ENCODE measurements at regions not wholly inside any gene's neighbourhood (a gene's known extent, or its start where the extent isn't known, plus 50 kb on each side); places are given as distances from the start of the nearest gene placed in this dataset.

GRCh38 chr7:17521437-17521836, 223.0 kb downstream of the AHR start:
- Histone ChIP-seq H3K4me2 (0 out of 2 replicates have a peak overlapping the region, but pooled peaks have one; percentile 0), H3K4me1 (replicated peaks; ENCODE audit: insufficient read depth) (peaks cover 12% of the 10 kb centered on the region), H3F3A (ENCODE audit: insufficient read depth, low read depth) (peaks cover 12% of the 10 kb centered on the region; the same call in 1 of the 2 replicates), H3K27ac (0 out of 2 replicates have a peak overlapping the region, but pooled peaks have one; percentile 14), H3K79me2 (ENCODE audit: low read depth) (no peaks in the 10 kb centered on the region), H3K36me3 (ENCODE audit: low read depth) (no peaks in the 10 kb centered on the region), H3K9me3 (ENCODE audit: insufficient read depth, low read depth) (no peaks in the 10 kb centered on the region; the same call in 1 of the 2 replicates), H4K20me1 (ENCODE audit: insufficient read depth) (no peaks in the 10 kb centered on the region), H3K4me3 (no peak overlapping the region), H2AFZ (no peak overlapping the region), H3K9me2 (ENCODE audit: insufficient read depth) (no peaks in the 10 kb centered on the region), H3K27me3 (ENCODE audit: insufficient read depth, low read depth) (no peaks in the 10 kb centered on the region)
- BruUV-seq (replicated peaks) = no TSS peak
- ChIA-PET CTCF (interaction anchor here (0.6 kb wide), 1 partner anchor 97 kb away, joined by 3 read pairs; no protein-coding TSS in a partner anchor), POLR2A (ENCODE audit: unreplicated experiment) (no interaction called here)
- intact Hi-C loops (cut with micrococcal nuclease; ENCODE audit: unreplicated experiment) = loop anchor here (5.0 to 10.0 kb wide), 3 partner anchors 114 to 487 kb away; no protein-coding TSS in a partner anchor
- TF ChIP-seq CTCF (conservative IDR thresholded peaks at IDR 0.05) = no peak
- TF ChIP-seq EZH2 (IDR thresholded peaks at IDR 0.05; ENCODE audit: low read depth) = no peak
- no peak for DNase-seq

GRCh38 chr7:17523813-17524739, 225.6 kb downstream of the AHR start:
- H3K9me3 ChIP-seq (ENCODE audit: insufficient read depth, low read depth) = no peaks in the 10 kb centered on the region; the same call in 1 of the 2 replicates
- H3K4me2 ChIP-seq = 0 out of 2 replicates have a peak overlapping the region, but pooled peaks have one; percentile 1
- no peaks in the 10 kb centered on the region for H3K9me2 ChIP-seq (ENCODE audit: insufficient read depth)
- H3K27ac ChIP-seq = peak overlapping the region; percentile 24
- H4K20me1 ChIP-seq (ENCODE audit: insufficient read depth) = no peaks in the 10 kb centered on the region
- no peak overlapping the region for H3K4me3 ChIP-seq
- H3K4me1 ChIP-seq (replicated peaks; ENCODE audit: insufficient read depth) = peaks cover 12% of the 10 kb centered on the region
- no peaks in the 10 kb centered on the region for H3K36me3 ChIP-seq (ENCODE audit: low read depth)
- POLR2A ChIA-PET (ENCODE audit: unreplicated experiment) = interaction anchor here (0.6 kb wide), 1 partner anchor 96 kb away, joined by 5 read pairs; no protein-coding TSS in a partner anchor
- no peaks in the 10 kb centered on the region for H3K27me3 ChIP-seq (ENCODE audit: insufficient read depth, low read depth)
- H3F3A ChIP-seq (ENCODE audit: insufficient read depth, low read depth) = peaks cover 12% of the 10 kb centered on the region; the same call in 1 of the 2 replicates
- BruUV-seq (replicated peaks) = no TSS peak
- intact Hi-C loops (cut with micrococcal nuclease; ENCODE audit: unreplicated experiment) = loop anchor here (2.0 to 10.0 kb wide), 4 partner anchors 117 to 489 kb away; no protein-coding TSS in a partner anchor
- no peak for TF ChIP-seq CTCF (conservative IDR thresholded peaks at IDR 0.05)
- TF ChIP-seq EZH2 (IDR thresholded peaks at IDR 0.05; ENCODE audit: low read depth) = no peak
- CTCF ChIA-PET = no interaction called here
- no peaks in the 10 kb centered on the region for H3K79me2 ChIP-seq (ENCODE audit: low read depth)
- DNase-seq = peak; percentile 64 to 94
- H2AFZ ChIP-seq = peak overlapping the region; percentile 2; the same call in 1 of the 2 replicates

- H3K4me2 ChIP-seq = 0 out of 2 replicates have a peak overlapping the region, but pooled peaks have one; percentile 1
- DNase-seq = no peak
- no TSS peak for BruUV-seq (replicated peaks)
- H3K4me3 ChIP-seq = no peak overlapping the region
- CTCF ChIA-PET = no interaction called here
- TF ChIP-seq CTCF (conservative IDR thresholded peaks at IDR 0.05) = no peak
- no peak for TF ChIP-seq EZH2 (IDR thresholded peaks at IDR 0.05; ENCODE audit: low read depth)
- H3K36me3 ChIP-seq (ENCODE audit: low read depth) = no peaks in the 10 kb centered on the region
- no peaks in the 10 kb centered on the region for H3K79me2 ChIP-seq (ENCODE audit: low read depth)
- POLR2A ChIA-PET (ENCODE audit: unreplicated experiment) = interaction anchor here (0.6 kb wide), 1 partner anchor 97 kb away, joined by 5 read pairs; no protein-coding TSS in a partner anchor
- H3K4me1 ChIP-seq (replicated peaks; ENCODE audit: insufficient read depth) = peaks cover 12% of the 10 kb centered on the region
- H3K27me3 ChIP-seq (ENCODE audit: insufficient read depth, low read depth) = no peaks in the 10 kb centered on the region
- H2AFZ ChIP-seq = peak overlapping the region; percentile 2; the same call in 1 of the 2 replicates
- H4K20me1 ChIP-seq (ENCODE audit: insufficient read depth) = no peaks in the 10 kb centered on the region
- H3K9me3 ChIP-seq (ENCODE audit: insufficient read depth, low read depth) = no peaks in the 10 kb centered on the region; the same call in 1 of the 2 replicates
- H3K9me2 ChIP-seq (ENCODE audit: insufficient read depth) = no peaks in the 10 kb centered on the region
- intact Hi-C loops (cut with micrococcal nuclease; ENCODE audit: unreplicated experiment) = loop anchor here (2.0 to 10.0 kb wide), 4 partner anchors 117 to 490 kb away; no protein-coding TSS in a partner anchor
- H3F3A ChIP-seq (ENCODE audit: insufficient read depth, low read depth) = peaks cover 12% of the 10 kb centered on the region; the same call in 1 of the 2 replicates
- peak overlapping the region; percentile 24 for H3K27ac ChIP-seq
Measured at GRCh38 chr7:17524746-17525145, 226.3 kb downstream of the AHR start.

Data from PC-9 (cell line).